Bronchial epithelial cell (primary cell): ENCODE measurements at regions not wholly inside any gene's neighbourhood (a gene's known extent, or its start where the extent isn't known, plus 50 kb on each side); places are given as distances from the start of the nearest gene placed in this dataset.
"Not testable (repeated sequence)": the region's sequence is repeated elsewhere in the genome, so short reads cannot be mapped to it uniquely, and the experiment has no call there.

Source experiments
- DNase-seq: peaks from one replicate; pipeline ENCODE4 v3.0.0-alpha.2; 2010; ENCODE audit warnings: low read depth
- FAIRE-seq: peaks from 2 replicates; lab custom pipeline; 2011; peaks lifted over from hg19 to GRCh38; lab: Jason Lieb, UNC
- H3K27me3 ChIP-seq: 2 replicates; pipeline ENCODE4 v1.5.1; 2011; ENCODE audit warnings: low read length; ENCODE audit not compliant: control insufficient read depth, insufficient read depth
- H3K36me3 ChIP-seq: 2 replicates; pipeline ENCODE4 v1.5.1; 2011; ENCODE audit warnings: low read length; ENCODE audit not compliant: control insufficient read depth, insufficient read depth
- H3K4me3 ChIP-seq: 2 replicates; pipeline ENCODE4 v1.5.1; 2011; ENCODE audit warnings: mild to moderate bottlenecking, low read depth, low read length, control low read depth
- CTCF ChIP-seq: IDR thresholded peaks from 2 replicates; pipeline ENCODE4 v1.5.1; 2011; ENCODE audit warnings: mild to moderate bottlenecking, moderate library complexity, low read length, control low read depth, inconsistent platforms; ENCODE audit not compliant: insufficient read depth, severe bottlenecking

GRCh38 chr1:213452501-213452900 lies 401.5 kb downstream of the RPS6KC1 start:
- FAIRE-seq (no peak), DNase-seq (no peak)
- Histone ChIP-seq H3K4me3 (no peak overlapping the region), H3K27me3 (no peaks in the 10 kb centered on the region), H3K36me3 (no peaks in the 10 kb centered on the region)
- TF ChIP-seq CTCF: no peak

GRCh38 chr1:213457186-213457585 lies 406.1 kb downstream of the RPS6KC1 start:
- no peak for FAIRE-seq
- no peak for TF ChIP-seq CTCF
- no peak for DNase-seq
- Histone ChIP-seq H3K36me3 (no peaks in the 10 kb centered on the region), H3K4me3 (no peak overlapping the region), H3K27me3 (no peaks in the 10 kb centered on the region)

GRCh38 chr1:213457733-213458132 lies 406.7 kb downstream of the RPS6KC1 start:
- Histone ChIP-seq H3K27me3 (no peaks in the 10 kb centered on the region), H3K4me3 (no peak overlapping the region), H3K36me3 (no peaks in the 10 kb centered on the region)
- DNase-seq (no peak), FAIRE-seq (no peak)
- TF ChIP-seq CTCF: no peak

GRCh38 chr1:213462374-213462773 lies 411.3 kb downstream of the RPS6KC1 start:
- FAIRE-seq, DNase-seq: not testable (repeated sequence)

GRCh38 chr1:213464786-213465460 lies 413.9 kb downstream of the RPS6KC1 start:
- no peak for FAIRE-seq
- H3K27me3 ChIP-seq: no peaks in the 10 kb centered on the region
- no peak for TF ChIP-seq CTCF
- no peak overlapping the region for H3K4me3 ChIP-seq
- peak; percentile 40 for DNase-seq
- H3K36me3 ChIP-seq: no peaks in the 10 kb centered on the region

More at GRCh38 chr1:213462374-213462773, 411.3 kb downstream of the RPS6KC1 start:
- not testable (repeated sequence) for H3K4me3 ChIP-seq, H3K36me3 ChIP-seq, H3K27me3 ChIP-seq

GRCh38 chr1:213466541-213466940 lies 415.5 kb downstream of the RPS6KC1 start:
- FAIRE-seq (no peak), DNase-seq (no peak)
- Histone ChIP-seq H3K4me3 (no peak overlapping the region), H3K36me3 (no peaks in the 10 kb centered on the region), H3K27me3 (no peaks in the 10 kb centered on the region)
- TF ChIP-seq CTCF: no peak
